Tibial nerve (tissue), 4 donors: ENCODE measurements at regions not wholly inside any gene's neighbourhood (a gene's known extent, or its start where the extent isn't known, plus 50 kb on each side); places are given as distances from the start of the nearest gene placed in this dataset. TPM values are rescaled to one million over a fixed set of nuclear protein-coding genes. Genes with fewer than 3 reads are reported as not detected.
"Not testable (repeated sequence)": the region's sequence is repeated elsewhere in the genome, so short reads cannot be mapped to it uniquely, and the experiment has no call there.

Source experiments
- DNase-seq, 2 donors: peaks; one replicate each; pipeline ENCODE4 v3.0.0-alpha.2; 2019; ENCODE audit warnings: low spot score in 2 of 2
- H3K27ac ChIP-seq, 4 donors: fragments of 200-600 bp; sonication (generic) in 3 of 4; one replicate each; pipeline ENCODE4 v1.5.1; 2017 to 2019; ENCODE audit warnings: mild to moderate bottlenecking in 1 of 4
- H3K27me3 ChIP-seq, 2 donors: fragments of 200-600 bp; sonication (generic) in 1 of 2; one replicate each; pipeline versions ENCODE4 v1.5.1 to v1.6.0; 2017 to 2019
- H3K36me3 ChIP-seq, 3 donors: fragments of 200-600 bp; sonication (generic); one replicate each; pipeline ENCODE4 v1.5.1; 2018 to 2019
- H3K4me1 ChIP-seq, 4 donors: fragments of 200-600 bp; sonication (generic) in 3 of 4; one replicate each; pipeline ENCODE4 v1.5.1; 2017 to 2019
- H3K4me3 ChIP-seq, 4 donors: fragments of 200-600 bp; sonication (generic) in 3 of 4; one replicate each; pipeline ENCODE4 v1.5.1; 2017 to 2019; ENCODE audit warnings: mild to moderate bottlenecking in 1 of 4, moderate library complexity in 1 of 4
- H3K9me3 ChIP-seq, 4 donors: fragments of 200-600 bp; sonication (generic) in 3 of 4; one replicate each; pipeline ENCODE4 v1.5.1; 2017 to 2019
- EP300 ChIP-seq, 2 donors: sonication (generic); formaldehyde crosslinking; IDR thresholded peaks; one replicate each; pipeline ENCODE4 v1.6.1; 2017; ENCODE audit warnings: antibody characterized with exemption in 2 of 2, mild to moderate bottlenecking in 1 of 2
- POLR2A ChIP-seq, 2 donors: fragments of 450-650 bp; IDR thresholded peaks; one replicate each; pipeline ENCODE4 v1.6.1; 2017; ENCODE audit warnings: antibody characterized with exemption in 2 of 2, mild to moderate bottlenecking in 2 of 2, moderate library complexity in 2 of 2
- WGBS, 2 donors: methylation state at CpG; one replicate each; pipeline ENCODE4 v1.1.5; 2018; 5-methylcytosine and 5-hydroxymethylcytosine counted together
- small RNA-seq: library from RNA; depleted of rRNA; stranded (forward); fragments of <200 nt; gene quantifications from one replicate; pipeline ENCODE3, GENCODE V24; 2016
- TF ChIP-seq, protein P1 (sequence below), 5 experiments: fragments of 200-600 bp in 3 of 5; fragments of 450-650 bp in 2 of 5; sonication (generic) in 3 of 5; IDR thresholded peaks; one replicate each; pipeline ENCODE4 v1.5.1; 2016 to 2019; ENCODE audit warnings: antibody characterized with exemption in 5 of 5, mild to moderate bottlenecking in 3 of 5, moderate library complexity in 2 of 5

DNA sequence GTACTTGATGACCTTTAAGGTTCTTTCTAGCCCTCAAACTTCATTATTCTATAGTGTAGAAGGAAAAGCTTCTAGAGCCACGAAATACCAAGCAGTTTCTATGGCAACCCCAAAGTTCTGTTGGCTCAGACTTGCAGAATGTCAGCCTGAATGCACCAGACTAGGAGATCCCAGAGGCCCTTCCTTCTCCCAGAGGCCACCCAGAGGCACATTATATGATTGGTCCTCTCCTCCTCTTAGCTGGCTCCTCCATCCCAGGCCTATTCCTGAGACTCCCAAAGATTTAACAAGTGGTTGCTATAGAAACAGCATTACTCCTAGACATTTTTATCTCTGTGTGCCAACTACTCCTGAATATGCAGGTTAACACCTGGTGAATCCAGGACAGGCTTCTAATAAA lies 69.2 kb upstream of the CCDC90B start:
- WGBS, 2 donors = 37 to 61% methylated on average over 1 of the region's 1 CpG
- no peaks in the 10 kb centered on the region for H3K9me3 ChIP-seq
- H3K27ac ChIP-seq = no peak overlapping the region
- DNase-seq = no peak
- no peak overlapping the region for H3K4me3 ChIP-seq
- TF ChIP-seq POLR2A (IDR thresholded peaks at IDR 0.05) = no peak
- TF ChIP-seq, protein P1, sequence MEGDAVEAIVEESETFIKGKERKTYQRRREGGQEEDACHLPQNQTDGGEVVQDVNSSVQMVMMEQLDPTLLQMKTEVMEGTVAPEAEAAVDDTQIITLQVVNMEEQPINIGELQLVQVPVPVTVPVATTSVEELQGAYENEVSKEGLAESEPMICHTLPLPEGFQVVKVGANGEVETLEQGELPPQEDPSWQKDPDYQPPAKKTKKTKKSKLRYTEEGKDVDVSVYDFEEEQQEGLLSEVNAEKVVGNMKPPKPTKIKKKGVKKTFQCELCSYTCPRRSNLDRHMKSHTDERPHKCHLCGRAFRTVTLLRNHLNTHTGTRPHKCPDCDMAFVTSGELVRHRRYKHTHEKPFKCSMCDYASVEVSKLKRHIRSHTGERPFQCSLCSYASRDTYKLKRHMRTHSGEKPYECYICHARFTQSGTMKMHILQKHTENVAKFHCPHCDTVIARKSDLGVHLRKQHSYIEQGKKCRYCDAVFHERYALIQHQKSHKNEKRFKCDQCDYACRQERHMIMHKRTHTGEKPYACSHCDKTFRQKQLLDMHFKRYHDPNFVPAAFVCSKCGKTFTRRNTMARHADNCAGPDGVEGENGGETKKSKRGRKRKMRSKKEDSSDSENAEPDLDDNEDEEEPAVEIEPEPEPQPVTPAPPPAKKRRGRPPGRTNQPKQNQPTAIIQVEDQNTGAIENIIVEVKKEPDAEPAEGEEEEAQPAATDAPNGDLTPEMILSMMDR (IDR thresholded peaks at IDR 0.05) = no peak
- TF ChIP-seq EP300 (IDR thresholded peaks at IDR 0.05) = no peak
- H3K4me1 ChIP-seq = no peaks in the 10 kb centered on the region
- H3K27me3 ChIP-seq = no peaks in the 10 kb centered on the region
- H3K36me3 ChIP-seq = no peaks in the 10 kb centered on the region

DNA sequence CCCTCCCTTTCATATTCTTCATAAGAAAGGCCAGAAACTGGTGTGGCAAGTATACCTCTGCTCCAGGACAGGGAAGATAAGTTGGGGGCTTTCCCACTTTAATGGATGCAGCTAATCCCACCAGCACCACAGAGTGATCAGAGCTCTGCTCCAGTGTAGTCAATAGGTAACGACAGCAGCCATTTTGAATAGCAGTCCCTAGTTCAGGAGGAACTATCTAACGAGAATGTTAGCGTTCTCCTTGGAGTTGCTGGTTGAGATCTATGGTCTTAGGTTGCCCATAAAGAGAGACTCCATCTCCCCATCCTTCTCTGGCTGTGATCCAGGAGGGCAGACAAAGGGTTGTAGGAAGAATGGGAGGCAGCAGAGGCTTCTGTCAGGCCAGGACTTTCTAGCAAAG lies 64.0 kb upstream of the CCDC90B start:
- 96 to 100% methylated on average over 3 of the region's 3 CpGs for WGBS, 2 donors
- no peaks in the 10 kb centered on the region for H3K9me3 ChIP-seq
- H3K36me3 ChIP-seq = no peaks in the 10 kb centered on the region
- H3K4me3 ChIP-seq = no peak overlapping the region
- no peak for TF ChIP-seq POLR2A (IDR thresholded peaks at IDR 0.05)
- TF ChIP-seq EP300 (IDR thresholded peaks at IDR 0.05) = no peak
- TF ChIP-seq, protein P1 (IDR thresholded peaks at IDR 0.05) = no peak
- H3K27me3 ChIP-seq = no peaks in the 10 kb centered on the region
- DNase-seq = no peak
- no peaks in the 10 kb centered on the region for H3K4me1 ChIP-seq
- H3K27ac ChIP-seq = no peak overlapping the region

DNA sequence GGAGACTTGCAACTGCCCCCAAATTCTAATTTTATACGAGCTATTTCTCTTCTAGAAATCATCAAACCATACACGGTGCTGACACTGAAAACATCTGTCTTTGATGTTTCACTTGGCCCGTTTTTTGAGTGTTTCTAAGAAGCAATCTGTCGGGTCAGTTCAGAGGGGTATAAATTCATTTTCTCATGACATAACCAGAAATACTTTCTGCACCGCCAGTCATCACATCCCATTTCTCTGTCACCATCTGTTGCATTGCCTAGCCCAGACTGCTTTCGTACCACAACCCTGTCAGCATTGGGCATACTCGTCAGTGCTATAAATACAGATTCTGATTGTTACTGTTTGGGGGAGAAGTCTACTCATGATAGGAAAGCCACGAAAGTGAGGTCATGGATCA lies 63.1 kb upstream of the CCDC90B start:
- no peak for TF ChIP-seq POLR2A (IDR thresholded peaks at IDR 0.05)
- TF ChIP-seq EP300 (IDR thresholded peaks at IDR 0.05) = no peak
- TF ChIP-seq, protein P1 (IDR thresholded peaks at IDR 0.05) = no peak
- H3K27me3 ChIP-seq = no peaks in the 10 kb centered on the region
- no peak for DNase-seq
- H3K4me1 ChIP-seq = no peaks in the 10 kb centered on the region
- WGBS, 2 donors = 47 to 59% methylated on average over 8 of the region's 8 CpGs
- no peak overlapping the region for H3K4me3 ChIP-seq
- H3K27ac ChIP-seq = no peak overlapping the region
- H3K9me3 ChIP-seq = no peaks in the 10 kb centered on the region
- H3K36me3 ChIP-seq = no peaks in the 10 kb centered on the region

DNA sequence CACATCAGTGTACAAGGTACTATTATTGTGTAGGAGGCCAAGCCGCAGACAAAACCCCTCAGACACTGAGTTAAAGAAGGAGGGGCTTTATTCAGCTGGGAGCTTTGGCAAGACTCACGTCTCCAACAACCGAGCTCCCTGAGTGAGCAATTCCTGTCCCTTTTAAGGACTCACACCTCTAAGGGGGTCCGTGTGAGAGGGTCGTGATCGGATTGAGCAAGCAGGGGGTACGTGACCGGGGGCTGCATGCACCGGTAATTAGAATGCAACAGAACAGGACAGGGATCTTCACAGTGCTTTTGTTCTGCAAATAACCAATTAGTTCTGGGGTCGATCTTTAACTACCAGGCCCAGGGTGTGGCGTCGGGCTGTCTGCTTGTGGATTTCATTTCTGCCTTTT lies 60.5 kb upstream of the CCDC90B start:
- not testable (repeated sequence) for H3K9me3 ChIP-seq, H3K4me3 ChIP-seq, H3K27me3 ChIP-seq, H3K36me3 ChIP-seq, DNase-seq, H3K27ac ChIP-seq, H3K4me1 ChIP-seq
- WGBS, 2 donors = 50 to 62% methylated on average over 12 of the region's 12 CpGs

DNA sequence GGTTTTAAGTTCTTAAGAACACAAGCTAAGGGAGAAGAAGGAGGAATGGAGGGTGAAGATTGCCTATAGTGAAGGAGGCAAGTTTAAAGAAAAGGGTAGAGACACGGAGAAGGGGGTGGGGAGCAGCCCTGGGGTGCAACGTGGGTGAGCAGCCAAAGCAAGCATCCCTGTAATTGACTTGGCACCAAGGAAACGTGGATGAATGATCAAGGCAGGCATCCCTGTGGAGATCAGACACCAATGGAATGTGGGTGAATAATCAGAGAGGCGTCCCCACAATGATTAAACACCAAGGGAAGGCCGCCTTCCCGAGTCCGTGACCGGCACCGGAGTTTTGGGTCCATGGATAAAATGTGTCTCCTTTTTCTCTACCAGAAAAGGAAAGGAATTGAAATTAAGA lies 58.4 kb upstream of the CCDC90B start:
- DNase-seq, H3K36me3 ChIP-seq: not testable (repeated sequence)
- 89 to 91% methylated on average over 9 of the region's 9 CpGs for WGBS, 2 donors

DNA sequence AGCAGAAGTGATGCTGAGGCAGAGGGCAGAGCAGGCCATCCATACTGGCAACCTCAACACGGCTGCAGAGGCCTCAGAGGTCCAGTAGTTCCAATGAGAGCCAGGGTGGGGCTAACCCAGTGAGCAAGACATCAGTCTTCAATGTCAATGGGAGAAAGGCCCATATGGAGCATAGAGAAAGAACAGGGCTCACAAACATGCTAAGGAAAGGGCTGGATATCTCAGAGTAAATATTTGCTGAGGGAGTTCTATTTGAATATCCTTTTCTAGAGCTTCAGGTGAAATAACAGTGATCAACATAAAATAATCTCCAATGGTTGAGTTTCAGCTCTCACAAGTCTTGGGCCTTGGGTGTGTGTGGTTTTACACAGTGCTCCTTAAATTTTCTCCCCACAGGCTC lies 50.8 kb upstream of the CCDC90B start:
- no peaks in the 10 kb centered on the region for H3K4me1 ChIP-seq
- no peaks in the 10 kb centered on the region for H3K36me3 ChIP-seq
- no peak overlapping the region for H3K27ac ChIP-seq
- no peaks in the 10 kb centered on the region for H3K27me3 ChIP-seq
- H3K9me3 ChIP-seq = no peaks in the 10 kb centered on the region
- H3K4me3 ChIP-seq = no peak overlapping the region
- TF ChIP-seq EP300 (IDR thresholded peaks at IDR 0.05) (no peak), POLR2A (IDR thresholded peaks at IDR 0.05) (no peak)
- TF ChIP-seq, protein P1 (IDR thresholded peaks at IDR 0.05) = no peak
- 0 to 47% methylated on average over 1 of the region's 1 CpG for WGBS, 2 donors
- no peak for DNase-seq

More for the DNA sequence above, 58.4 kb upstream of the CCDC90B start:
- not testable (repeated sequence) for H3K4me3 ChIP-seq, H3K27me3 ChIP-seq, H3K9me3 ChIP-seq, H3K27ac ChIP-seq, H3K4me1 ChIP-seq

Small RNA genes in the stretch of these regions (small RNA-seq; reads per million reads assigned to genes)
- not detected for gene RF01974
